Keratinocyte (primary cell): ENCODE measurements at regions not wholly inside any gene's neighbourhood (a gene's known extent, or its start where the extent isn't known, plus 50 kb on each side); places are given as distances from the start of the nearest gene placed in this dataset.

Experiments used
- CTCF ChIP-seq, 3 experiments: IDR thresholded peaks in 1 of 3; conservative IDR thresholded peaks in 1 of 3; optimal IDR thresholded peaks in 1 of 3; 2 replicates in 2 of 3; 3 replicates in 1 of 3; pipeline versions ENCODE3 to v1.5.1; 2011; ENCODE audit warnings: low read length in 3 of 3, mild to moderate bottlenecking in 3 of 3, moderate library complexity in 2 of 3, control low read depth in 1 of 3, inconsistent platforms in 1 of 3; ENCODE audit not compliant: insufficient read depth in 2 of 3; ENCODE audit errors: extremely low read depth in 1 of 3
- EZH2 ChIP-seq: IDR thresholded peaks from one replicate; pipeline ENCODE4 v1.6.1; 2012; ENCODE audit warnings: inconsistent platforms, mild to moderate bottlenecking, low read length, moderate library complexity

DNA sequence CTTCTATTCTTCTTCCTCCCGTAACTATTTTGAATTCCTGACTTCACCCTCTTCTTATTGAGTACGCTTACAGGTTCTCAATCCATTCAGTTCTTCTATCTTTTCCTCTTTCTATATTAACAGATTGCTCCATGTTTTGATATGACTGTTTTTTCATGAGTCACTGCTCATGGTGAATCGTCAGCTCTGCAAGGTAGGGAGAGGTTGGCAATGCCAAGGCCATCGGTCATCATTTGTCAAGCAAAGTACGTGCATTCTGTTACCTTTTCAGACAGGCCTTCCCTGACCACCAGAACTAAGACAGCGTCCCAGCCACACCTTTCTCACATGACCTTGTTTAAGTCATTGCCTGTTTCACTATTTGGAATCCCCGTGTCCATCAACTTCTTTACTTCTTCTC is 1001.9 kb upstream of the SORCS1 start:
- TF ChIP-seq EZH2 (no peak), CTCF (optimal IDR thresholded peaks at IDR 0.05 in 1 of 3, IDR thresholded peaks at IDR 0.05 in 1 of 3, conservative IDR thresholded peaks at IDR 0.05 in 1 of 3; ENCODE audit: extremely low read depth in 1 of 3, insufficient read depth in 2 of 3, low read length in 3 of 3) (no peak)
